Activated naive CD8-positive, alpha-beta T cell treated with anti-CD3 and anti-CD28 coated beads for 36 hours (primary cell): ENCODE measurements at regions not wholly inside any gene's neighbourhood (a gene's known extent, or its start where the extent isn't known, plus 50 kb on each side); places are given as distances from the start of the nearest gene placed in this dataset.
"Not testable (repeated sequence)": the region's sequence is repeated elsewhere in the genome, so short reads cannot be mapped to it uniquely, and the experiment has no call there.

Experiments
- DNase-seq: peaks from one replicate; pipeline ENCODE4 v3.0.0; 2021
- H3K27ac Mint-ChIP-seq: one replicate; pipeline ENCODE4 v1.8.0; 2022; ENCODE audit warnings: mild to moderate bottlenecking, moderate library complexity, mixed read lengths
- H3K27me3 Mint-ChIP-seq: one replicate; pipeline ENCODE4 v1.8.0; 2022; ENCODE audit warnings: mild to moderate bottlenecking, mixed read lengths
- H3K36me3 Mint-ChIP-seq: one replicate; pipeline ENCODE4 v1.8.0; 2021; ENCODE audit warnings: mild to moderate bottlenecking, mixed read lengths
- H3K4me1 Mint-ChIP-seq: one replicate; pipeline ENCODE4 v1.8.0; 2021; ENCODE audit warnings: mixed read lengths
- H3K4me3 Mint-ChIP-seq: one replicate; pipeline ENCODE4 v1.8.0; 2022; ENCODE audit warnings: mild to moderate bottlenecking, moderate library complexity, mixed read lengths
- H3K9me3 Mint-ChIP-seq: one replicate; pipeline ENCODE4 v1.8.0; 2022; ENCODE audit warnings: mixed read lengths

DNA sequence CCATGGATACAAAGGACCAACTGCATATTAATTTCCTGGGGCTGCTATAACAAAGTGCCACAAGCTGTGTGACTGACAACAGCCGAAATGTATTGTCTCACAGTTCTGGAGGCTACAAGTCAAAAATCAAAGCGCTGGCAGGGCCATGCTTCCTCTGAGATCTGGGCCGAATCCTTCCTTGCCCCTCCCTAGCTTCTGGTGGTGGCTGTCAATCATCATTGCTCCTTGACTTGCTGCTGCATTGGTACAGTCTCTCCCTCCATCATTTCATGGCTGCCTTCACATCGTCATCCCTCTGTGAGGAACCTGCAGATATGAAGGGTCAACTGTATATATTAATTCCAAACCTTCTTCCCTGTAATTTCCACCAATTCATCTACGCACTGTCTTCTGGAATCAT, 118.3 kb downstream of the EXOC5 start:
- Mint-ChIP-seq H3K27me3 (no peaks in the 10 kb centered on the region), H3K4me1 (no peaks in the 10 kb centered on the region), H3K4me3 (no peak overlapping the region), H3K27ac (no peak overlapping the region), H3K9me3 (no peaks in the 10 kb centered on the region), H3K36me3 (no peaks in the 10 kb centered on the region)
- DNase-seq, result no peak

GRCh38 chr14:57139173-57139572, 129.5 kb downstream of the EXOC5 start:
- peaks cover 2% of the 10 kb centered on the region for H3K9me3 Mint-ChIP-seq
- no peaks in the 10 kb centered on the region for H3K36me3 Mint-ChIP-seq
- no peak overlapping the region for H3K4me3 Mint-ChIP-seq
- no peak overlapping the region for H3K27ac Mint-ChIP-seq
- H3K4me1 Mint-ChIP-seq, result no peaks in the 10 kb centered on the region
- DNase-seq, result no peak
- H3K27me3 Mint-ChIP-seq, result no peaks in the 10 kb centered on the region

- Mint-ChIP-seq H3K9me3 (peaks cover 2% of the 10 kb centered on the region), H3K27ac (no peak overlapping the region), H3K4me3 (no peak overlapping the region), H3K4me1 (no peaks in the 10 kb centered on the region), H3K36me3 (no peaks in the 10 kb centered on the region), H3K27me3 (no peaks in the 10 kb centered on the region)
- no peak for DNase-seq
These were observed 131.9 kb downstream of the EXOC5 start for GRCh38 chr14:57136669-57137328.

- H3K27me3 Mint-ChIP-seq, result peaks cover 22% of the 10 kb centered on the region
- H3K27ac Mint-ChIP-seq, H3K36me3 Mint-ChIP-seq, DNase-seq, H3K9me3 Mint-ChIP-seq, H3K4me3 Mint-ChIP-seq, H3K4me1 Mint-ChIP-seq: not testable (repeated sequence)
These were observed 140.9 kb downstream of the EXOC5 start for GRCh38 chr14:57127809-57128208.

DNA sequence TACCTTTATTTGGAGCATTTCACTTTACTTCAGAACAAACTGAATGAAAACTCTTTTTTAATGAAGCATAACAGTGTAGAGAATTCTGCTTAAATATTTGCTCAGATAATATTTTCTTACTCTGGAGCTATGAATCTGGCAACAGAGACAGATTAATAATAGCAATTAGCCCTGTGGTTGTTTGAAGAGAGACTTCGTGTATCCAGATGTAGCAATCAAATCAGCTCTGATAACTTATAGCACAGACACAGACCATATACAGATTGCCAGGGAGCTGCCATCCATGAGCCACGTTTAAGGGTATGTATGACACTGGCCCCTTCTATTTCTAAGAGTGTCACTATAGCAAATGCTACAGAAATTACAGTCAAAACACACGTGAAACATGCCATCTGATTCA, 146.6 kb downstream of the EXOC5 start:
- DNase-seq, result no peak
- Mint-ChIP-seq H3K36me3 (no peaks in the 10 kb centered on the region), H3K27ac (no peak overlapping the region), H3K4me1 (no peaks in the 10 kb centered on the region), H3K9me3 (no peaks in the 10 kb centered on the region), H3K4me3 (no peak overlapping the region), H3K27me3 (peaks cover 18% of the 10 kb centered on the region)

DNA sequence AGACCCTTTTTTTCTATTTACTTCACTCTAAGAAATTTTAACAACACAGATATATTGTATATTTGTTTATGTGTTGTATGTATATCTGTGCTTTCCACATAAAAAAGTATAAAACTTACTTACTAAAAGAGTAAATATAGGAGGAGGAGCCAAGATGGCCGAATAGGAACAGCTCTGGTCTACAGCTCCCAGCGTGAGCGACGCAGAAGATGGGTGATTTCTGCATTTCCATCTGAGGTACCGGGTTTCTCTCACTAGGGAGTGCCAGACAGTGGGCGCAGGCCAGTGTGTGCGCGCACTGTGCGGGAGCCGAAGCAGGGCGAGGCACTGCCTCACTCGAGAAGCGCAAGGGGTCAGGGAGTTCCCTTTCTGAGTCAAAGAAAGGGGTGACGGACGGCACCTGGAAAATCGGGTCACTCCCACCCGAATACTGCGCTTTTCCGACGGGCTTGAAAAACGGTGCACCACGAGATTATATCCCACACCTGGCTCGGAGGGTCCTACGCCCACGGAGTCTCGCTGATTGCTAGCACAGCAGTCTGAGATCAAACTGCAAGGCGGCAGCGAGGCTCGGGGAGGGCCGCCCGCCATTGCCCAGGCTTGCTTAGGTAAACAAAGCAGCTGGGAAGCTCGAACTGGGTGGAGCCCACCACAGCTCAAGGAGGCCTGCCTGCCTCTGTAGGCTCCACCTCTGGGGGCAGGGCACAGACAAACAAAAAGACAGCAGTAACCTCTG, 156.5 kb downstream of the EXOC5 start:
- not testable (repeated sequence) for DNase-seq, H3K4me1 Mint-ChIP-seq, H3K27ac Mint-ChIP-seq, H3K4me3 Mint-ChIP-seq, H3K36me3 Mint-ChIP-seq
- Mint-ChIP-seq H3K9me3 (peaks cover 16% of the 10 kb centered on the region), H3K27me3 (peaks cover 22% of the 10 kb centered on the region)

- peaks cover 16% of the 10 kb centered on the region for H3K9me3 Mint-ChIP-seq
- not testable (repeated sequence) for H3K36me3 Mint-ChIP-seq, H3K4me3 Mint-ChIP-seq, H3K27ac Mint-ChIP-seq, H3K4me1 Mint-ChIP-seq, DNase-seq
- peaks cover 33% of the 10 kb centered on the region for H3K27me3 Mint-ChIP-seq
These were observed 158.3 kb downstream of the EXOC5 start for GRCh38 chr14:57110411-57110810.

DNA sequence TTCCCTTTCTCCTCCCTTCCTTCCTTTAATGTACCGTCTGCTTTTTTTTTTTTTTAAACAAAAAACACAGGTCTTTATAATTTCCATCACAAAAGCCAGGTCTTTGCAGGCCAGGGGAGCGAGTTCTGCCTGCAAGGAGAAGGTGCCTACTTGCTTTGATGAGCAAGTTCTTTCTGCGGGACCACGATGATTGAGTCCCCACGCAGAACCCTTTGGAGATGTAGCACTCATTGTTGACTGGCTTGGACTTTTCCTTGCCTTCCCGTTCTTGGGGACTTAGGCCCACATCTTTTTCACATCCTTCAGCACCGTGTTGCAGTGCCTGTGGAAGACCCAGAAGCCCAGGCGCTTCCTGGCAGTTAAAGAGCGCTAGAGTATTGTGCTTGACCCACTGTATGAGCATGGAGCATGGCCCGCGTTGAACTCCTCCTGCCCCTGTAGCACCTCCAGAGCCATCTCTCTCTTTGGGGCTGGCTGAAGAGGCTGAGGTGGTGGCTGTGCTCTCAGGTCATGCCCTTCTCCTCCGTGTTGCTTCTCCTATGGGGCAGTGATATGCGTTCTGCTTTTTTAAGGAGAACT, 177.6 kb downstream of the EXOC5 start:
- no peaks in the 10 kb centered on the region for H3K27me3 Mint-ChIP-seq

GRCh38 chr14:57089901-57090300, 178.8 kb downstream of the EXOC5 start:
- Mint-ChIP-seq H3K27me3 (no peaks in the 10 kb centered on the region), H3K27ac (no peak overlapping the region), H3K4me1 (no peaks in the 10 kb centered on the region), H3K4me3 (no peak overlapping the region), H3K36me3 (no peaks in the 10 kb centered on the region), H3K9me3 (no peaks in the 10 kb centered on the region)
- no peak for DNase-seq

More for the DNA sequence above, 177.6 kb downstream of the EXOC5 start:
- DNase-seq, result no peak
- Mint-ChIP-seq H3K9me3 (no peaks in the 10 kb centered on the region), H3K36me3 (no peaks in the 10 kb centered on the region), H3K4me1 (no peaks in the 10 kb centered on the region), H3K27ac (no peak overlapping the region), H3K4me3 (no peak overlapping the region)

GRCh38 chr14:57087841-57088240, 180.9 kb downstream of the EXOC5 start:
- Mint-ChIP-seq H3K27me3 (no peaks in the 10 kb centered on the region), H3K9me3 (no peaks in the 10 kb centered on the region), H3K4me1 (no peaks in the 10 kb centered on the region), H3K36me3 (no peaks in the 10 kb centered on the region), H3K27ac (no peak overlapping the region), H3K4me3 (no peak overlapping the region)
- no peak for DNase-seq

DNA sequence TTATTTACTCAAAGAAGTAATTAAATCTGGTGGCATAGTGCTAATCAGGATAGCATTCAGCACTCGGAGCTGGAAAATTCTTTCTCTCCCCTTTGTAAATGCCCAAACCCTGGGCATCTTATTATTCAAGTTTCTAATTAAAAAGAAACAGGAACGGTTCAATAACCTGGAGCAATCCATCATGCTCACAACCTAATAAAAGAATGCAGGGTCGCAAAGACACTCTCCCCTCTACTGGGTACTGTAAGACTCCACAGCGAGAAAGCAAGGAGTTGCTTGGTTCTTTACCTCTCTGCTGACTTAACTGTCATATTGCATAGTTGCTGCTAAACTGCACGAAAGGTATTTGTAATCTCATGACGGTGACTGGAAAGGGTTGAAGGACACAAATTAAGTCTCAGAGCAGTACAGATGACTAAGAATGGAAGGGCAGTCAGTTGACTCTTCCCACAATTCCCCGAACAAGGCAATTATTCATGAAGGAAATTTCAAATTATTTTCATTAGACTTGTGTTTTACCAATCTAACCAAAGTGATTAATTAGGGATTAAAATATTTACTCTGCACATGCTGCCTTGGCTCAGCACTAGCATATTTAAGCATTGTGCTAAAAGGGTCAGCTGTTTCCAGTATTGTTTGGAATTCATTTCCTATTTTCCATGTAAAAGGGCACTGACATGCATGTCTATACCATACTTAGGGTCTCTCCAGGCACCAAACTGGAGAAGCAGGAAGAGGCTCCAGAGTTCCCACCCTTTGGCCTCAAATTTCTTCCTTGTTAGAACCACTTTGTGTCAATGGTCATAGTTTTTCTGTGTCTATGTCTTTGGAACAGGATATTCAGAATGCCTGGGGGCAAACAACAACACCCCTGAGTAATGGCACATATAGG, 182.2 kb downstream of the EXOC5 start:
- Mint-ChIP-seq H3K4me1 (no peaks in the 10 kb centered on the region), H3K9me3 (no peaks in the 10 kb centered on the region), H3K36me3 (no peaks in the 10 kb centered on the region), H3K4me3 (no peak overlapping the region), H3K27me3 (no peaks in the 10 kb centered on the region), H3K27ac (no peak overlapping the region)
- DNase-seq, result no peak

DNA sequence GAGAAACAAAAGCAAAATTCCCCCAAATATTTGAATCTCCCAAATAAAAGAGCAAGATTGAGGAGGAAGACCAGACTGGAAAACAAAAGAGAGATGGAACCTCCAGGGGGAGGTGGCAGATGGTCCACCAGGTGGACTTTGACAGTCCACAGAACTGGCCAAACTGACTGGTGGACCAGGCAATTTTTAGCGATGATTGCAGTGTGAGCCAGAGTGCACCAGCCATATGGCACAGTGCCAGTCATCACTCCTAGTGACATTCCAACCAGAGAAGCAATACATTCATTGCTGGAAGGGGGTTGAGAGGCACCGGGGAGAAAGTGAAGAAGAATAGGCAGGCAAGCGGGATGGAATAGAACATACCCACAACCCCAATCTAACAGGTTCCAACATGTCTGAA, 182.9 kb downstream of the EXOC5 start:
- Mint-ChIP-seq H3K4me3 (no peak overlapping the region), H3K27me3 (no peaks in the 10 kb centered on the region), H3K9me3 (no peaks in the 10 kb centered on the region), H3K27ac (no peak overlapping the region), H3K36me3 (no peaks in the 10 kb centered on the region), H3K4me1 (no peaks in the 10 kb centered on the region)
- DNase-seq, result no peak

DNA sequence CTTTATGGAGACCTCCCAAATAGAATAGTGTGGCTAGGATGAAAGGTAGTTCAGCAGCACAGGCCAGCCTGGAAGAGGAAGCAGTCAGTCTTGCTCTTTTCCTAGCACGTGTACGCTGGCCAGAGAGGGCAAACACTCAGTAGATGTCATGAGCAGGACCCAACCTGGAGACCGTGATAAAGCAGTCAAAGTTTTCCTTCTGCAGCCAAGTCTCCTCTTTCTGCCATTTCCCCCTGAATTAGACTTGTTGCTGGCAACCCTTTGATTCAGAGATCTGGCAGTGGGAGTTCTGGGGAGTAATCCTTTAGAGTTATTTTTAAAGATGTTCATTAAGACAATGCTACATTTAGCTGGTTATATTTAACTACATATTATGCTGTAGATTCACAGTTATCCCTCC, 183.7 kb downstream of the EXOC5 start:
- no peaks in the 10 kb centered on the region for H3K36me3 Mint-ChIP-seq
- DNase-seq, result no peak

DNA sequence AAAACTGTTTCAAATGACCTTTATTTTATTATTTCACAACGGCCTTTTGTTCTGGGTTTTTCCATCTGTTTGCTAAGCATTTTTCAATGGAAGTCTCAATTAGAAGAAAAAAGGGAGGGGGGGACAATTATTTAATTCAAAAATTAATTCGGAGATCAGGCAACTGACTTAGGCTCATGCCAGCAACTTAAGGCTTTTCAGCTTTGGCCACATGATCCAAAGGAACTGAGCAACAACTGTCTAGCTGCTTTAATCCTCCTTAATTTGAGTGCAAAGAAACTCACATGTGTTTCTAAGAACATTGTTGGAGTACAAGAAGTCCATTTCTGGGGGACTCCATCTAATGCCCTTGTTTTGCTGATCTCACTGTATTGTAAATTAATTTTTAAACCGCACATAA, 188.0 kb downstream of the EXOC5 start:
- no peaks in the 10 kb centered on the region for H3K27me3 Mint-ChIP-seq
- no peaks in the 10 kb centered on the region for H3K36me3 Mint-ChIP-seq
- DNase-seq, result no peak
- no peaks in the 10 kb centered on the region for H3K9me3 Mint-ChIP-seq
- no peaks in the 10 kb centered on the region for H3K4me1 Mint-ChIP-seq
- H3K4me3 Mint-ChIP-seq, result no peak overlapping the region
- H3K27ac Mint-ChIP-seq, result no peak overlapping the region

More for the DNA sequence above, 183.7 kb downstream of the EXOC5 start:
- H3K9me3 Mint-ChIP-seq, result no peaks in the 10 kb centered on the region
- H3K27me3 Mint-ChIP-seq, result no peaks in the 10 kb centered on the region
- H3K4me3 Mint-ChIP-seq, result no peak overlapping the region
- H3K27ac Mint-ChIP-seq, result no peak overlapping the region
- no peaks in the 10 kb centered on the region for H3K4me1 Mint-ChIP-seq

DNA sequence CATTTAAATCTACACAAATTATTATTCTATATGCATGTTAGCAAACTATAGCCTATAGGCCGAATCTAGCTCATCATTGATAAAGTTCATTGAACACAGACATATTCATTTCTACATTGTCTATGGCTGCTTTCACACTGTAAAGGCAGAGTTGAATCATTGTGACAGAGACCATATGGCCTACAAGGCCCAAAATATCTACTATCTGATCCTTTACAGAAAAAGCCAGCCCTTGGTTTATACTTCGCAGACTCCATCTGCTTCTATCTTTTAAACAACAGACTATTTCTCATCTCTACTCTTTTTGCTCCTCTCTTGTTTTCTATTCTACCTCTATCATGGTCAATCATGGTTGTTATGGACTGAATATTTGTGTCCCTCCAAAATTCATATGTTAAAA, 190.7 kb downstream of the EXOC5 start:
- Mint-ChIP-seq H3K4me1 (no peaks in the 10 kb centered on the region), H3K27ac (no peak overlapping the region), H3K36me3 (no peaks in the 10 kb centered on the region), H3K4me3 (no peak overlapping the region), H3K27me3 (no peaks in the 10 kb centered on the region), H3K9me3 (no peaks in the 10 kb centered on the region)
- DNase-seq, result no peak
